GM12878 (cell line): ENCODE measurements at regions not wholly inside any gene's neighbourhood (a gene's known extent, or its start where the extent isn't known, plus 50 kb on each side); places are given as distances from the start of the nearest gene placed in this dataset.
A peak's percentile ranks its signal among the peaks of the same experiment; 100 is the strongest.

Experiments
- BHLHE40 ChIP-seq, 2 experiments: fragments of 450-650 bp in 1 of 2; IDR thresholded peaks; 2 replicates each; pipeline ENCODE4 v1.6.1; 2011 to 2017; ENCODE audit warnings: low read depth in 2 of 2, borderline replicate concordance in 1 of 2, improper control_type of control experiment in 1 of 2, low read length in 1 of 2, mild to moderate bottlenecking in 1 of 2
- CREB1 ChIP-seq: IDR thresholded peaks from 2 replicates; pipeline ENCODE4 v1.6.1; 2012; ENCODE audit warnings: low read depth, mild to moderate bottlenecking, inconsistent platforms
- CTCF ChIP-seq, 3 experiments: IDR thresholded peaks in 2 of 3; conservative IDR thresholded peaks in 1 of 3; 2 replicates each; pipeline ENCODE4 v1.5.1; 2011; ENCODE audit warnings: low read depth in 3 of 3, low read length in 3 of 3, mild to moderate bottlenecking in 3 of 3, control low read depth in 2 of 3, moderate library complexity in 2 of 3, inconsistent platforms in 1 of 3, mixed read lengths in 1 of 3; ENCODE audit not compliant: control insufficient read depth in 2 of 3, insufficient read depth in 1 of 3; ENCODE audit errors: extremely low read depth in 1 of 3
- E2F4 ChIP-seq: IDR thresholded peaks from 2 replicates; pipeline ENCODE4 v1.6.1; 2012; ENCODE audit warnings: low read depth, low read length, improper control_type of control experiment
- EGR1 ChIP-seq, 2 experiments: IDR thresholded peaks; 1 replicate in 1 of 2; 2 replicates in 1 of 2; pipeline ENCODE4 v1.6.1; 2011 to 2012; ENCODE audit warnings: low read depth in 2 of 2, low read length in 2 of 2, borderline replicate concordance in 1 of 2, mild to moderate bottlenecking in 1 of 2, moderate library complexity in 1 of 2
- ESRRA ChIP-seq: IDR thresholded peaks from 2 replicates; pipeline ENCODE4 v1.6.1; 2012; ENCODE audit warnings: mild to moderate bottlenecking, low read length, improper control_type of control experiment
- FOXK2 ChIP-seq: fragments of 450-650 bp; IDR thresholded peaks from 2 replicates; pipeline ENCODE4 v1.6.1; 2017; ENCODE audit warnings: mild to moderate bottlenecking, moderate library complexity
- MYC ChIP-seq: IDR thresholded peaks from 2 replicates; pipeline ENCODE4 v1.6.1; 2011; ENCODE audit warnings: mild to moderate bottlenecking, low read length, moderate library complexity, inconsistent platforms; ENCODE audit not compliant: insufficient read depth, insufficient replicate concordance, insufficient read length, severe bottlenecking
- POLR2A ChIP-seq: IDR thresholded peaks from 2 replicates; pipeline ENCODE4 v1.6.1; 2011; ENCODE audit warnings: low read depth, mild to moderate bottlenecking, low read length
- POLR2AphosphoS5 ChIP-seq: IDR thresholded peaks from 2 replicates; pipeline ENCODE4 v1.6.1; 2011; ENCODE audit warnings: mild to moderate bottlenecking, low read length, inconsistent platforms
- RAD21 ChIP-seq: IDR thresholded peaks from 2 replicates; pipeline ENCODE4 v1.6.1; 2011; ENCODE audit warnings: mild to moderate bottlenecking, low read depth, low read length, moderate library complexity; ENCODE audit not compliant: insufficient read depth
- RFX5 ChIP-seq: IDR thresholded peaks from 2 replicates; pipeline ENCODE4 v1.6.1; 2011; ENCODE audit warnings: low read depth, low read length, improper control_type of control experiment
- SP1 ChIP-seq: IDR thresholded peaks from one replicate; pipeline ENCODE4 v1.6.1; 2011; ENCODE audit warnings: low read depth, low read length
- TBL1XR1 ChIP-seq: IDR thresholded peaks from 2 replicates; pipeline ENCODE4 v1.6.1; 2012; ENCODE audit warnings: low read depth, low read length, improper control_type of control experiment

GRCh38 chr6:94071835-94072234, 652.5 kb upstream of the EPHA7 start:
- TF ChIP-seq CREB1 (no peak), E2F4 (no peak), RAD21 (peak; percentile 23; the same call in 1 of the 2 replicates), RFX5 (no peak), POLR2AphosphoS5 (no peak), CTCF (IDR thresholded peaks at IDR 0.05 in 2 of 3, conservative IDR thresholded peaks at IDR 0.05 in 1 of 3; ENCODE audit: control insufficient read depth in 2 of 3, extremely low read depth in 1 of 3, insufficient read depth in 1 of 3, low read depth in 3 of 3, low read length in 3 of 3) (peak in 1 of 3 experiments; percentile 2; a peak in 1 of 6 replicates), BHLHE40 (IDR thresholded peaks at IDR 0.05; ENCODE audit: borderline replicate concordance in 1 of 2, low read depth in 2 of 2, low read length in 1 of 2) (no peak), POLR2A (no peak), MYC (no peak), FOXK2 (no peak), TBL1XR1 (no peak), SP1 (no peak), EGR1 (IDR thresholded peaks at IDR 0.05; ENCODE audit: borderline replicate concordance in 1 of 2, low read depth in 2 of 2, low read length in 2 of 2) (no peak), ESRRA (no peak)
